HG03565 (cell line): ENCODE measurements at regions not wholly inside any gene's neighbourhood (a gene's known extent, or its start where the extent isn't known, plus 50 kb on each side); places are given as distances from the start of the nearest gene placed in this dataset.

Source experiments
- ATAC-seq: cut with Tn5 transposase; IDR thresholded peaks from one replicate; pipeline ENCODE4 v1.9.1; 2021; ENCODE audit warnings: mild to moderate bottlenecking, moderate library complexity; ENCODE audit not compliant: unreplicated experiment

DNA sequence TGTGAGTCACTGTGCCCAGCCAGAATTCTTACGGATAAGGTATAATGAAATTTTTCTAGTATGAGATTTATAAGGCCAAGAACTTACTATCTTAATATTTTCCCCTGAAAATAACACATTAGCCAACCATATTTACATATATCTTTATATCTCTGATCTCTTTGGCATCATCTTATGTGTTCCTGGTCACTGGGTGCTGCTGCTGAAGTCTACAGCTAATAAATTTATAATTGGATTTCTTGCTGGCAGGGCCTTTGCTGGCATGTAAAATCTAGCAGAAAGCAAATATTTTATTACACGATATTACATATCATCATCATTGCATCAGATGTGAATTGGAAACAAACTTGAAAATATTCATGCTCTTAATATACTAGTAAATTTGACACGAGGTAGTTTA, 590.7 kb downstream of the ANXA1 start:
- ATAC-seq = no peak

DNA sequence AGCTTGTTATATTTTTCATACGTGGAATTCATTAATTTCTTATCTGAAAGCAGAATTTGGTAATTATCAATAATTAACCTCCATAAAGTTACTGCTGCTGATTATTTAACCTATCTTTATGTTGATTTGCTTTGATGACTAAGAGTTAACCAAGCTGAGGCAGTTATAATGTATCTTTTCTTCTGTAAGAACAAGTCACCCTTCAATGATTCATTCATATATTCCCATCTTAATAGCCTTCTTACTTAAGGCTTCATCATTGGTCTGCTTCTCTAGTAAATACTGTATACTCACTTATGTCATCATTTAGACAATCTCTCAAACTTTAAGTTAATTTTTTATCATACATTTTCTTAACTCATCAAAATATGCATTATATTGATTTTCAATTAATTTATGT, 592.2 kb downstream of the ANXA1 start:
- no peak for ATAC-seq

GRCh38 chr9:73745598-73745997, 593.9 kb downstream of the ANXA1 start:
- no peak for ATAC-seq

GRCh38 chr9:73753171-73753570, 601.5 kb downstream of the ANXA1 start:
- ATAC-seq = no peak

GRCh38 chr9:73761905-73762304, 610.2 kb downstream of the ANXA1 start:
- no peak for ATAC-seq

GRCh38 chr9:73773896-73774295, 622.2 kb downstream of the ANXA1 start:
- no peak for ATAC-seq

- no peak for ATAC-seq
Measured at GRCh38 chr9:73775757-73776156, 624.1 kb downstream of the ANXA1 start.

DNA sequence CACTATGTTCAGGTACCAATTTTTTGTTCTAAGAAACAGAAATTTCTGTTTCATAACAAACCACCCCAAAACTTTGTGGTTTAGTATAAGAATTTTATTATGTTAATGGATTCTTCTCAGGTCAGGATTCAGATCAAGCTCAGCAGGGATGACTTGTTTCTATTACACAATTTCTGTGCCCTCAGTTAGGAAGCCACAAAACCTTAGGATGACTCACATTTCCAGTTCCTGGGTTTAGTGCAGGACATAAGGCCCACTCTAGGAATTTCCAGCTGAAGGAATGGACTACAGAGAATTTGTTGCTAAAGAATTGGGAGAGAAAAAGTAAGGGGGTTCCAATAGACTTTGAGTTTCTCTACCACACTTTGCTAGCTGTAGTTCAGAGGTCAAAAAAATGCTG, 629.3 kb downstream of the ANXA1 start:
- no peak for ATAC-seq

DNA sequence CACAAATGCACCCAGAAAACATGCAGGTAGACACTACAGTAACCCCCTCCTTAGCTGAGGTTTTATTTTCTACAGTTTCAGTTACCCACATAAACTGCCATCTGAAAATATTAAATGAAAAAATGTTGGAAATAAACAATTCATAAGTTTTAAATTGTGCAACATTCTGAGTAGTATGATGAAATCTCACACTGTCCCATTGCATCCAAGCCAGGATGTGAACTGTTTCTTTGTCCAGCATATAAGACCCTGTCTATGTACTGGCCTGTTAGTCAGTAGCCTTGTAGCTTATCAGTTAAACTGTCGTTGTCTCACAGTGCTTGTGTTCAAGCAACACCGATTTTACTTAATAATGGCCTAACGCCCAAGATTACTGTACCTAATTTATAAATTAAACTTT, 630.5 kb downstream of the ANXA1 start:
- no peak for ATAC-seq

DNA sequence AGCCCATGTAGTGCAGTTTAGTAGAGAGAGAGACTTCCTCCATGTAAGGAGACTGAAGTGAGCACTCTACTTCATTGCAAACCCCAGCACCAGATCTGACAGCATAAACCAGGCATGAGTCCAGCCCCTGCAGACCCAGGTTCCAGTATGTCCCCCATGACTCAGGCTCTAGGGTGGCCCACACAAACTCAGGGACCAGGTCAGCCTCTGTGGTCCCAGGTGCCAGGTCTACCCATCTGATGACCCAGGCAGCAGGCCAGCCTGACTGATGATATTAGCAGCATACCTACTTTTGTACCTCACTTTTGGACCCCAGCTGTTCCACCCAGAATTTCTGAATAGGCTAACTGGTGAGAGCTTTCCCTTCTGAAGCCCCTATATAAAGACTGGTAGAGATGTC, 647.8 kb downstream of the ANXA1 start:
- ATAC-seq = no peak

DNA sequence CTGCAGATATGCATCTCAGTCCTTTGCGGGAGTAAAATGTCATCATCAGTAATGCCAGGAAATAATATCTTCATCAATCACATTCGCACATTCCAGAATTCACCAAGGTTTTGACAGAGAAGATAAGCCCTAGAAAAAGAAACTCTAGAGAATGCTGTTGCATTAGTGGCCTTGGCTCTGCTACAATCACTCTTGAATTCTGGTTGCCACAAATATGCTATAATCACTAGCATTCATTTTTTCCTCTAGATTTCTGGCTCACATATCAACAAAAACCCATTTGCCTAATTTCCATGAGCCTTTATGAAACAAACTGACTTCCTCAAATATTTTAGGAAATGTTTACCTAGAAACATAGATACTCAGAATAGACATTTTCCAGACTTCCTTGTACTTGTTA, 653.4 kb downstream of the ANXA1 start:
- no peak for ATAC-seq

DNA sequence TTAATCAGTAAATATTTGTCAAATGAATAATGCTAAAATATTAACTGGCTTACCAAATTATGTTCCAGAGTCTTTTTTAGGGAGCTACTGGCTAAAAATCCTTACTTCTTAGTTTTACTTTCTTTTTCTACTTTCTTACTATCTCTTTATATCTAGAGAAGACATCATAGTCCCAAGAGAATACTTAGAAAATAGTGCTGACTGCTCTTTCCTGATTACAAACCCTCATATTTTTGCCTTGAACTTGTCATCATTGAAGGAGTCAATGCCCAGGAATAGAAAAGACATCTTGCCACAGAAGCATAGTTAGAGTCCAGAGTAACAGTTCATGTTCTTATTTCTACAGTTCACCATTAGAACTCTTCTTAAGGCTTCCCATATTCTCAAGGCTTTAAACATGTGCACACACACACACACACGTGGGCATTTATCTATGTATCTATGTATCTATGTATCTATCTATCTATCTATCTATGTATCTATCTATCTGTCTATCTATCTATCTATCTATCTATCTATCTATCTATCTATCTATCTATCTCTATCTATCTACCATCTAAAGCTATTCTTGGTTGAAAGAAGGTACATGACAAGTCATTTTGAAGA, 654.3 kb downstream of the ANXA1 start:
- ATAC-seq = no peak

DNA sequence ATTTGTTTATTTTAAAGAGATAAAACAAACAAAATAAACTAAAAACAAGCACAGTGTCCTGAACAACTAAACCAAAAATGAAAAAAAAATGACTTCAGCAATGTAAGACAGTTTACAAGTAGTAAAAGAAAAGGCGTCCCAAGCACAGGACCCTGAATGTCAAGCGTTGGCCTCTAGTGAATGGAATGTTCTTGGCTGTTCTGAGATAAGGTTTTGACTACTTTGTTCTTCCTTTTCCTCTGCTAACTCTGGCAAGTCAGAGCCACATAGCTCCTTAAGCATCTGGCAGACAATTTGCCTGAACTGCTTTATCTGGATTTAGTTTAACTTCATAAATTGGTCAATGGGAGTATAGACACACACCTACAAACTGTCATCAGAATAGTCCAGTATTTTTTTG, 655.2 kb downstream of the ANXA1 start:
- ATAC-seq = no peak

DNA sequence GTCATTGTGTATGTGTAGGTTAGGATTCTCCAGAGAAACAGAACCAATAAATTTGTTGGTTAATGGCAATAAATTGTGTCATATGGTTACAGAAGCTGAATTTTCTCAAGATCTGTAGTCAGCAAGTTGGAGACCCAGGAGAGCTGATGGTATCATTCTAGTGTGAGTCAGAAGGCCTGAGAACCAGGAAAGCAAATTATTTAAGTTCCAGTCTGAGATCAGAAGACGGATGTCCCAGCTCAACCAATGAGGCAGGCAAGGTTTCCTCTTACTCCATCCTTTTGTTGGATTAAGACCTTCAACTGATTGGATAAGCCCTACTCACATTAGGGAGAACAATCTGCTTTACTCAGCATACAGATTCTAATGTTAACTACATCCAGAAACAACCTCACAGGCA, 656.3 kb downstream of the ANXA1 start:
- no peak for ATAC-seq

- ATAC-seq = no peak
Measured at GRCh38 chr9:73810585-73811215, 659.0 kb downstream of the ANXA1 start.

GRCh38 chr9:73813546-73813945, 661.9 kb downstream of the ANXA1 start:
- ATAC-seq = no peak

DNA sequence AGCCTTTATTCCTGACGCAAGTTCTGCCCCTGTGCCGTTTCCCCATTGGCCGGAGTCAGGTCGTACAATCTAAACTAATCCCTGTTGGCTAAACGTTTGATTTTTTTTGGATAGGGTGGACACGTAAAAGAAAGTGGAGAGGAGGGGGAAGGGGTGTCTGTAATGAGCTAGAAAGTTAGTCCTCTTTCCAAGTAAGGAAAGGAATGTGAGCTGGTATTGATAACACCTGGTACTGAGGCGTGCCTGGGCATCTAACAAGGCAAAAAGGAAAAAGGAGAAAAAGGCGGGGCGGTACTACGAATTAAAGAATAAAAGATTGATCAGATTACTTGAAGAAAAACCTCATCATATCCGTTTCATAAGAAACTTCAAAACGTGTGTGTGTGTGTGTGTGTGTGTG, 665.2 kb downstream of the ANXA1 start:
- ATAC-seq = no peak

GRCh38 chr9:73824671-73825070, 672.5 kb upstream of the RORB start:
- ATAC-seq = no peak

DNA sequence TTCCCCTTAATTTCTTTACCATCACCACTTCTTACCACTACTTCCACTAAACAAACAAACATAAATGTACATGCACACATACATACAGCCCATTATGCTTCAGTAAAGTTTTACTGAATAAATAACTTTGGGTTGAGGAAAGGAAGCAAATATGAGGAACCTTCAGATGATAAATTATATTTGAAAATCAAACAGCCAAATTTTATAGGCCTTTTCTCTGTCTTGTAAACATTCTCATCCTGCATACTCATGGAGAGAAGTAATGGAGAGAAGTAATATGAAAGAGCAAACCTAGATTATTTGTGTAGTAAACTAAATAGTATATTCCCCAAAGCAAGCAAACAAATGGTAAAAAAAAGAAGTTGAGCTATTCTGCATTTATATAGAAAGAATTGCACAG, 658.3 kb upstream of the RORB start:
- no peak for ATAC-seq

DNA sequence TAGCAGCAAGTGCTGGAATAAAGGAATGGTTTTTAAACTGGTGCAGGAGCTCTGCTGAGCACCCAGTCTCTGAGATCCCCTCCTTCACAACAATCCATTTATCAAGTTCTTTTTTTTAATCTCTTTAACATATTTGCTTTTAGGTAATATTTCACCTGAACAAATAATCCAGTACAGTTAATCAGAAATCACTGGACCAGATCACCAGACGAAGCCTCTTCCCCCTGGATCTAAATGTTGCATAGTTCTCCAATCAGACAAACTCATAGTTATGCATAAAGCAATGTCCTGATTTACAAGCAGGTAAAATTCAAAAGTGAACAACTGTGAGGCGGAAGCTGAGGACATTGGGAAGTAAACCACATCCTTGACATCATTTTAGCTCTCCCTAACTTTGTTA, 657.7 kb upstream of the RORB start:
- no peak for ATAC-seq

GRCh38 chr9:73841018-73841417, 656.1 kb upstream of the RORB start:
- ATAC-seq = no peak

GRCh38 chr9:73844135-73844534, 653.0 kb upstream of the RORB start:
- no peak for ATAC-seq

GRCh38 chr9:73845539-73845938, 651.6 kb upstream of the RORB start:
- peak; percentile 77 for ATAC-seq
